Lung (tissue), 11 donors: ENCODE measurements at regions not wholly inside any gene's neighbourhood (a gene's known extent, or its start where the extent isn't known, plus 50 kb on each side); places are given as distances from the start of the nearest gene placed in this dataset.

Experiments used
- ATAC-seq: fragments of 200-7000 bp; cut with Tn5 transposase; one replicate; pipeline ENCODE4 v1.9.1; 2020; ENCODE audit warnings: moderate number of reproducible peaks; ENCODE audit not compliant: insufficient read depth, low FRiP score
- DNase-seq, 3 donors: peaks; one replicate each; pipeline ENCODE4 v3.0.0-alpha.2; 2013 to 2017
- H3K27ac ChIP-seq, 2 donors: one replicate each; pipeline ENCODE4 v1.5.1; 2013; ENCODE audit warnings: mild to moderate bottlenecking in 2 of 2, moderate library complexity in 2 of 2, control low read depth in 1 of 2, inconsistent platforms in 1 of 2, low read depth in 1 of 2, low read length in 1 of 2
- H3K27me3 ChIP-seq, 3 donors: one replicate each; pipeline ENCODE4 v1.5.1; 2013; ENCODE audit warnings: low read length in 2 of 3; ENCODE audit not compliant: control insufficient read depth in 3 of 3, insufficient read depth in 3 of 3
- H3K36me3 ChIP-seq, 4 donors: one replicate each; pipeline ENCODE4 v1.5.1; 2013; ENCODE audit warnings: low read length in 4 of 4, mild to moderate bottlenecking in 1 of 4, moderate library complexity in 1 of 4; ENCODE audit not compliant: control insufficient read depth in 4 of 4, insufficient read depth in 4 of 4
- H3K4me1 ChIP-seq, 5 donors: one replicate each; pipeline ENCODE4 v1.5.1; 2013; ENCODE audit warnings: low read length in 5 of 5, mild to moderate bottlenecking in 2 of 5, moderate library complexity in 1 of 5; ENCODE audit not compliant: control insufficient read depth in 5 of 5, insufficient read depth in 5 of 5
- H3K4me3 ChIP-seq: one replicate; pipeline ENCODE4 v1.5.1; 2013; ENCODE audit warnings: mild to moderate bottlenecking, control low read depth, moderate library complexity
- H3K9ac ChIP-seq, 2 donors: one replicate each; pipeline ENCODE4 v1.5.1; 2013; ENCODE audit warnings: low read length in 2 of 2, control low read depth in 1 of 2; ENCODE audit not compliant: insufficient read depth in 1 of 2
- H3K9me3 ChIP-seq, 4 donors: one replicate each; pipeline ENCODE4 v1.5.1; 2013; ENCODE audit warnings: low read length in 3 of 4, mild to moderate bottlenecking in 1 of 4, moderate library complexity in 1 of 4; ENCODE audit not compliant: control insufficient read depth in 4 of 4, insufficient read depth in 3 of 4
- CTCF ChIP-seq: IDR thresholded peaks from 2 replicates; pipeline ENCODE4 v1.5.1; 2012; ENCODE audit warnings: mild to moderate bottlenecking; ENCODE audit errors: control extremely low read depth, extremely low read depth
- WGBS, 2 donors: extraction: QIAGEN DNeasy Blood & Tissue Kit; methylation state at CpG; one replicate each; pipeline ENCODE4 v1.1.7; 2013; 5-methylcytosine and 5-hydroxymethylcytosine counted together
- donor health status: control.
- donor health status: control.
- donor health status: Bipolar disorder and iron deficiency.
- donor health status: healthy.
- donor health status: DM: yes; HTN: yes; CAD: no.

GRCh38 chr21:24007592-24007991, 1599.7 kb downstream of the MRPL39 start:
- no peak for TF ChIP-seq CTCF
- Histone ChIP-seq H3K4me3 (no peak overlapping the region), H3K9ac (no peak overlapping the region), H3K36me3 (no peaks in the 10 kb centered on the region), H3K27me3 (no peaks in the 10 kb centered on the region), H3K27ac (no peak overlapping the region), H3K4me1 (no peaks in the 10 kb centered on the region), H3K9me3 (no peaks in the 10 kb centered on the region)
- ATAC-seq: no peak
- 83 to 86% methylated on average over 5 of the region's 5 CpGs for WGBS, 2 donors
- DNase-seq: no peak

DNA sequence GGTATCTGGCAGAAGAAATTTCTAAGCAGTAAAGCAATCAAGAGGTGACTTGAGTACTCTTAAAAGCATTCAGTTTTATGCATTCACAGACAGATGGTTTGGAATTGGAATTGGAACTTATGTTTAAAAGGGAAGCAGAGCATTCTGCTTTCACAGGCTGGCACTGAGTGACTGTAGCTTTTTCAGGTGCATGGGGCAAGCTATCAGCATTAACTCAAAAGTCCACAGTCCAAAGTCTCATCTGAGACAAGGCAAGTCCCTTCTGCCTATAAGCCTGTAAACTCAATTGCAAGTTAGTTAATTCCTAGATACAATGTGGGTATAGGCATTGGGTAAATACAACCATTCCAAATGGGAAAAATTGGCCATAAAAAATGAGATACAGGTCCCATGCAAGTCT, 1620.3 kb downstream of the MRPL39 start:
- H3K27me3 ChIP-seq: no peaks in the 10 kb centered on the region
- no peaks in the 10 kb centered on the region for H3K4me1 ChIP-seq
- DNase-seq: no peak
- no peak overlapping the region for H3K9ac ChIP-seq
- no peak for TF ChIP-seq CTCF
- H3K9me3 ChIP-seq: peaks cover 0 to 2% (median 0%) of the 10 kb centered on the region in 4 donors
- ATAC-seq: no peak
- H3K36me3 ChIP-seq: no peaks in the 10 kb centered on the region
- H3K27ac ChIP-seq: no peak overlapping the region
- H3K4me3 ChIP-seq: no peak overlapping the region

DNA sequence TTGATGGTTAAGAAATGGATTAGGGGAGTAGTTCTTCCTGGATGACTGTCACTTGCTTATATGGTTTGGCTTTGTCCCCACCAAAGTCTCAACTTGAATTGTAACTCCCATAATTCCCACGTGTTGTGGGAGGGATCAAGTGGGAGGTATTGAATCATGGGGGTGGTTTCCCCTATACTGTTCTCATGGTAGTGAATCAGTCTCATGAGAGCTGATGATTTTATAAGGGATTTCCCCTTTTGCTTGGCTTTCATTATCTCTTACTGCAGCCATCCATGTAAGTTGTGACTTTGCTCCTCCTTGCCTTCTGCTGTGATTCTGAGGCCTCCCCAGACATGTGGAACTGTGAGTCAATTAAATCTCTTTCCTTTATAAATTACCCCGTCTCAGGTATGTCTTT, 1621.1 kb downstream of the MRPL39 start:
- TF ChIP-seq CTCF: no peak
- ATAC-seq (no peak), DNase-seq (no peak)
- Histone ChIP-seq H3K4me1 (no peaks in the 10 kb centered on the region), H3K9ac (no peak overlapping the region), H3K9me3 (peaks cover 0 to 2% (median 0%) of the 10 kb centered on the region in 4 donors), H3K27ac (no peak overlapping the region), H3K4me3 (no peak overlapping the region), H3K27me3 (no peaks in the 10 kb centered on the region), H3K36me3 (no peaks in the 10 kb centered on the region)
- 59 to 86% methylated on average over 2 of the region's 2 CpGs for WGBS, 2 donors

DNA sequence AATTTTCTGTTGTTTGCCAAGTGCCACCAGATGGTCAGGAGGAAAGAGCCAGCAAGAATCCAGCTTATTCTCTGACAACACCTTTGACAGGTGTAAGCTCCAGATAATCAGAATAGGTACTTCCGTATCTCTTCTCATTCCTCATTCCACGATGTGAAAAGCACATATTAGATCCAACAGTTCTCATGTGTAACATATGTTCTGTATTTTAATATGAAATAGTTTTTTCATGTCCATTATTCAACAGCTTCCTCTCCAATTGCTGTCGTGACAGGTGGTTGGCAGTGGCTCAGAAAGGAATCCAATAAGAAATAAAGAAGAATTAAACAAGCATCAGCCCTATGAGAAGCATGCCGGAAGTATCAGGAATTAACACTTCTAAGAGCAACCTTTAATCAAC, 1624.7 kb downstream of the MRPL39 start:
- DNase-seq (no peak), ATAC-seq (no peak)
- no peak overlapping the region for H3K9ac ChIP-seq
- no peaks in the 10 kb centered on the region for H3K36me3 ChIP-seq
- H3K27ac ChIP-seq: no peak overlapping the region
- no peak overlapping the region for H3K4me3 ChIP-seq
- H3K9me3 ChIP-seq: peaks cover 0 to 2% (median 0%) of the 10 kb centered on the region in 4 donors
- 66 to 76% methylated on average over 4 of the region's 4 CpGs for WGBS, 2 donors
- no peak for TF ChIP-seq CTCF
- H3K4me1 ChIP-seq: no peaks in the 10 kb centered on the region
- no peaks in the 10 kb centered on the region for H3K27me3 ChIP-seq
